KG1 (cell line): ENCODE measurements at regions not wholly inside any gene's neighbourhood (a gene's known extent, or its start where the extent isn't known, plus 50 kb on each side); places are given as distances from the start of the nearest gene placed in this dataset.

Source experiments
- DNase-seq: peaks from one replicate; lab custom pipeline; 2025; lab: John Stamatoyannopoulos, UW

GRCh38 chr1:83581747-83582146 lies 417.2 kb downstream of the TTLL7 start:
- no peak for DNase-seq

GRCh38 chr1:83574791-83575190 lies 424.1 kb downstream of the TTLL7 start:
- no peak for DNase-seq

- DNase-seq: no peak
Observed at GRCh38 chr1:83573776-83574175, 425.2 kb downstream of the TTLL7 start.

GRCh38 chr1:83571536-83571935 lies 427.4 kb downstream of the TTLL7 start:
- no peak for DNase-seq

GRCh38 chr1:83561346-83561745 lies 437.6 kb downstream of the TTLL7 start:
- no peak for DNase-seq

- no peak for DNase-seq
Observed at GRCh38 chr1:83559129-83559840, 439.6 kb downstream of the TTLL7 start.

GRCh38 chr1:83555871-83556270 lies 443.1 kb downstream of the TTLL7 start:
- DNase-seq: no peak

GRCh38 chr1:83554174-83554573 lies 444.8 kb downstream of the TTLL7 start:
- no peak for DNase-seq

GRCh38 chr1:83552820-83553219 lies 446.1 kb downstream of the TTLL7 start:
- no peak for DNase-seq

- DNase-seq: no peak
Observed at GRCh38 chr1:83548311-83548710, 450.6 kb downstream of the TTLL7 start.

GRCh38 chr1:83547901-83548300 lies 451.0 kb downstream of the TTLL7 start:
- no peak for DNase-seq

- DNase-seq: no peak
Observed at GRCh38 chr1:83546874-83547273, 452.1 kb downstream of the TTLL7 start.

- DNase-seq: no peak
Observed at GRCh38 chr1:83545066-83545862, 453.7 kb downstream of the TTLL7 start.

- DNase-seq: no peak
Observed at GRCh38 chr1:83543222-83543973, 455.5 kb downstream of the TTLL7 start.

GRCh38 chr1:83531521-83532309 lies 467.2 kb downstream of the TTLL7 start:
- no peak for DNase-seq

GRCh38 chr1:83530506-83530905 lies 468.4 kb downstream of the TTLL7 start:
- DNase-seq: no peak

- no peak for DNase-seq
Observed at GRCh38 chr1:83527987-83528386, 470.9 kb downstream of the TTLL7 start.

GRCh38 chr1:83520797-83521196 lies 478.1 kb downstream of the TTLL7 start:
- no peak for DNase-seq

- DNase-seq: no peak
Observed at GRCh38 chr1:83516369-83516768, 482.6 kb downstream of the TTLL7 start.

- no peak for DNase-seq
Observed at GRCh38 chr1:83515578-83516154, 483.3 kb downstream of the TTLL7 start.

GRCh38 chr1:83512373-83513193 lies 486.3 kb downstream of the TTLL7 start:
- DNase-seq: no peak
